Neural crest cell (in vitro differentiated cells): ENCODE measurements at regions not wholly inside any gene's neighbourhood (a gene's known extent, or its start where the extent isn't known, plus 50 kb on each side); places are given as distances from the start of the nearest gene placed in this dataset.

Experiments used
- DNase-seq: peaks from one replicate; pipeline ENCODE4 v3.0.0; 2021; ENCODE audit warnings: low read depth, mixed read lengths, low spot score
- H3K27ac Mint-ChIP-seq: one replicate; pipeline ENCODE4 v1.8.0; 2021; ENCODE audit warnings: mild to moderate bottlenecking, mixed read lengths; ENCODE audit not compliant: unreplicated experiment
- H3K27me3 Mint-ChIP-seq: 2 replicates; pipeline ENCODE4 v1.8.0; 2021; ENCODE audit warnings: low read depth, mild to moderate bottlenecking, mixed read lengths
- H3K36me3 Mint-ChIP-seq: 2 replicates; pipeline ENCODE4 v1.8.0; 2021; ENCODE audit warnings: low read depth, mild to moderate bottlenecking, mixed read lengths
- H3K4me1 Mint-ChIP-seq: 2 replicates; pipeline ENCODE4 v1.8.0; 2021; ENCODE audit warnings: mixed read lengths
- H3K4me3 Mint-ChIP-seq: one replicate; pipeline ENCODE4 v1.8.0; 2021; ENCODE audit warnings: mild to moderate bottlenecking, mixed read lengths
- H3K9me3 Mint-ChIP-seq: 2 replicates; pipeline ENCODE4 v1.8.0; 2021; ENCODE audit warnings: mixed read lengths
- CTCF ChIP-seq: fragments of 200-600 bp; sonication (generic); conservative IDR thresholded peaks from 2 replicates; pipeline ENCODE4 v1.5.0; 2021; ENCODE audit warnings: antibody characterized with exemption, mild to moderate bottlenecking

DNA sequence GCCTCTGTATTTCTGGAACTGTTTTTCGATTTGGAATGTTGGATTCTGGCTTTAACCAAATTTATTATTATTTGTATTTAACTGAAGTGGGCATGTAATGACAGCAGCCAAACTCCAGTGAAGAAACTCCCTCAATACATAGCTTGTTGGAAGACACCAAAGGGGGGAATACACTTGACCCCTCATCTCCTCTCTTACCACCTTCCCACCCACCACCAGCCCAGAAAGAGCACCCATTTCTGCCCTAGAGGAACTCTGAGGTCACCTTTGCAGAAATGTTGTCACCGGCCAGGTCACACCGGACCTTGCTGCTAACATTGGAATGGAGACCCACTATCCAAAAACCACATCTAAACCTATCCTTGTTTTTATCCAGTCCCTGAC lies 58.6 kb upstream of the CA12 start:
- no peaks in the 10 kb centered on the region for H3K36me3 Mint-ChIP-seq
- no peaks in the 10 kb centered on the region for H3K27me3 Mint-ChIP-seq
- H3K4me1 Mint-ChIP-seq: peaks cover 6% of the 10 kb centered on the region
- no peak for DNase-seq
- no peak for TF ChIP-seq CTCF
- no peak overlapping the region for H3K4me3 Mint-ChIP-seq
- no peaks in the 10 kb centered on the region for H3K9me3 Mint-ChIP-seq
- H3K27ac Mint-ChIP-seq: no peak overlapping the region

GRCh38 chr15:63440756-63441155 lies 59.1 kb upstream of the CA12 start:
- Mint-ChIP-seq H3K4me1 (peaks cover 6% of the 10 kb centered on the region), H3K9me3 (no peaks in the 10 kb centered on the region), H3K36me3 (no peaks in the 10 kb centered on the region), H3K27ac (no peak overlapping the region), H3K27me3 (no peaks in the 10 kb centered on the region), H3K4me3 (no peak overlapping the region)
- DNase-seq: no peak
- TF ChIP-seq CTCF: no peak

- Mint-ChIP-seq H3K27me3 (no peaks in the 10 kb centered on the region), H3K36me3 (no peaks in the 10 kb centered on the region), H3K4me3 (no peak overlapping the region), H3K9me3 (no peaks in the 10 kb centered on the region), H3K27ac (no peak overlapping the region), H3K4me1 (peaks cover 6% of the 10 kb centered on the region)
- TF ChIP-seq CTCF: no peak
- no peak for DNase-seq
These were observed 59.6 kb upstream of the CA12 start for GRCh38 chr15:63441266-63441665.

DNA sequence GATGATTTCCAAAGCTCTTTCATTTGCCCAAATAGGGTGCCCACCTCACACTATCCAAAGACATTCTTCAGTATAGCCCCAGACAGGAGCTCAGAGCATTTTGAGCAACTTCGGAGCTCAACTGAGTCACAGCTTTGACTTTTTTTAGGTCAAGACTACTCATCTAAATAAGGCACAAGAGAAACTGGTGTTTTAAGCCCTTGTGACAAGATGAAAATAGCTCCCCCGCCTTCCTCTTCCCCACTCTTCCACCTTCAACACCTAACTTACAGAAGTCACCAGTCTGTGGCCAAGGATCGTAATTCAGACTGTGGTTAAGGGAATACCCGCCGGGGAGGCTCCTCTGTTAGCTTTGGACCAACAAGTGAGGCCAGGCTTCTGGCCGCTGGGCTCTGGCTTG lies 60.4 kb upstream of the CA12 start:
- Mint-ChIP-seq H3K4me1 (peaks cover under 1% of the 10 kb centered on the region), H3K4me3 (no peak overlapping the region), H3K9me3 (no peaks in the 10 kb centered on the region), H3K36me3 (no peaks in the 10 kb centered on the region), H3K27ac (no peak overlapping the region), H3K27me3 (no peaks in the 10 kb centered on the region)
- no peak for DNase-seq
- no peak for TF ChIP-seq CTCF

GRCh38 chr15:63444611-63445010 lies 59.8 kb upstream of the USP3 start:
- H3K4me3 Mint-ChIP-seq: no peak overlapping the region
- H3K9me3 Mint-ChIP-seq: no peaks in the 10 kb centered on the region
- no peak for TF ChIP-seq CTCF
- peaks cover under 1% of the 10 kb centered on the region for H3K4me1 Mint-ChIP-seq
- no peaks in the 10 kb centered on the region for H3K27me3 Mint-ChIP-seq
- H3K27ac Mint-ChIP-seq: no peak overlapping the region
- no peaks in the 10 kb centered on the region for H3K36me3 Mint-ChIP-seq
- no peak for DNase-seq

DNA sequence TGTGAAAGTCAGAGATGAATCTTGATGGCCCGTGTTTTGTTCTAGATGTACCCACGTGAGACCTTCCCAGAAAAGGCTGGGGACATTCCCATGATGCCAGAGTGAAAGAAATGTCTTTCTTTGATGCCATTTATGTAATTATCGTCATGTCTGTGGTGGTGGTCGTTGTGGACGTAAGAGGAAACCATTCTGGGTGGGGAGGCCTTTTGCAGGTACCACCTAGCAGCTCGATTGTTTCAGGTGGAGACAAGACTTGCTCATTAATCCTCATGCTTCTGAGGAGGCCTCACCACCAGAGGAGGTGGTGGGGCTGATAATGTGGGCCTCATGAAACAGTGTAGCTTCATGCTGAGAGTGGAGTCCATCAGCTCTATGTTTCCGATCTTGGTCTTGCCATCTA lies 58.1 kb upstream of the USP3 start:
- Mint-ChIP-seq H3K27me3 (no peaks in the 10 kb centered on the region), H3K36me3 (no peaks in the 10 kb centered on the region), H3K4me3 (no peak overlapping the region), H3K9me3 (no peaks in the 10 kb centered on the region), H3K27ac (no peak overlapping the region), H3K4me1 (peaks cover 5% of the 10 kb centered on the region)
- TF ChIP-seq CTCF: no peak
- no peak for DNase-seq
